ENCODE measurements at regions not wholly inside any gene's neighbourhood (a gene's known extent, or its start where the extent isn't known, plus 50 kb on each side); places are given as distances from the start of the nearest gene placed in this dataset.

- TF ChIP-seq CTCF (IDR thresholded peaks at IDR 0.05; ENCODE audit: poor library complexity, severe bottlenecking) (no peak), EZH2 (IDR thresholded peaks at IDR 0.05; ENCODE audit: borderline replicate concordance, insufficient read depth, low read length, poor library complexity, severe bottlenecking) (no peak), TAF1 (IDR thresholded peaks at IDR 0.05; ENCODE audit: low read depth) (no peak), POLR2AphosphoS5 (IDR thresholded peaks at IDR 0.05) (no peak), RAD21 (conservative IDR thresholded peaks at IDR 0.05) (no peak), EP300 (conservative IDR thresholded peaks at IDR 0.05; ENCODE audit: poor library complexity, severe bottlenecking) (no peak), MXI1 (conservative IDR thresholded peaks at IDR 0.05; ENCODE audit: poor library complexity, severe bottlenecking) (no peak), SMC3 (conservative IDR thresholded peaks at IDR 0.05; ENCODE audit: poor library complexity) (no peak)
- TF ChIP-seq, protein P1, sequence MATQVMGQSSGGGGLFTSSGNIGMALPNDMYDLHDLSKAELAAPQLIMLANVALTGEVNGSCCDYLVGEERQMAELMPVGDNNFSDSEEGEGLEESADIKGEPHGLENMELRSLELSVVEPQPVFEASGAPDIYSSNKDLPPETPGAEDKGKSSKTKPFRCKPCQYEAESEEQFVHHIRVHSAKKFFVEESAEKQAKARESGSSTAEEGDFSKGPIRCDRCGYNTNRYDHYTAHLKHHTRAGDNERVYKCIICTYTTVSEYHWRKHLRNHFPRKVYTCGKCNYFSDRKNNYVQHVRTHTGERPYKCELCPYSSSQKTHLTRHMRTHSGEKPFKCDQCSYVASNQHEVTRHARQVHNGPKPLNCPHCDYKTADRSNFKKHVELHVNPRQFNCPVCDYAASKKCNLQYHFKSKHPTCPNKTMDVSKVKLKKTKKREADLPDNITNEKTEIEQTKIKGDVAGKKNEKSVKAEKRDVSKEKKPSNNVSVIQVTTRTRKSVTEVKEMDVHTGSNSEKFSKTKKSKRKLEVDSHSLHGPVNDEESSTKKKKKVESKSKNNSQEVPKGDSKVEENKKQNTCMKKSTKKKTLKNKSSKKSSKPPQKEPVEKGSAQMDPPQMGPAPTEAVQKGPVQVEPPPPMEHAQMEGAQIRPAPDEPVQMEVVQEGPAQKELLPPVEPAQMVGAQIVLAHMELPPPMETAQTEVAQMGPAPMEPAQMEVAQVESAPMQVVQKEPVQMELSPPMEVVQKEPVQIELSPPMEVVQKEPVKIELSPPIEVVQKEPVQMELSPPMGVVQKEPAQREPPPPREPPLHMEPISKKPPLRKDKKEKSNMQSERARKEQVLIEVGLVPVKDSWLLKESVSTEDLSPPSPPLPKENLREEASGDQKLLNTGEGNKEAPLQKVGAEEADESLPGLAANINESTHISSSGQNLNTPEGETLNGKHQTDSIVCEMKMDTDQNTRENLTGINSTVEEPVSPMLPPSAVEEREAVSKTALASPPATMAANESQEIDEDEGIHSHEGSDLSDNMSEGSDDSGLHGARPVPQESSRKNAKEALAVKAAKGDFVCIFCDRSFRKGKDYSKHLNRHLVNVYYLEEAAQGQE (IDR thresholded peaks at IDR 0.05; ENCODE audit: borderline replicate concordance): no peak
Observed at GRCh38 chr1:230543085-230543484, 99.2 kb upstream of the COG2 start.
